Urinary bladder (tissue), 3 donors: ENCODE measurements at regions not wholly inside any gene's neighbourhood (a gene's known extent, or its start where the extent isn't known, plus 50 kb on each side); places are given as distances from the start of the nearest gene placed in this dataset.
"Not testable (repeated sequence)": the region's sequence is repeated elsewhere in the genome, so short reads cannot be mapped to it uniquely, and the experiment has no call there.

Experiments
- DNase-seq: peaks from one replicate; pipeline ENCODE4 v3.0.0-alpha.2; 2015; ENCODE audit errors: extremely low spot score
- H3K27ac ChIP-seq: one replicate; pipeline ENCODE4 v1.5.1; 2013; ENCODE audit warnings: low read depth, mild to moderate bottlenecking, moderate library complexity
- H3K36me3 ChIP-seq: one replicate; pipeline ENCODE4 v1.6.1; 2013; ENCODE audit warnings: mild to moderate bottlenecking, moderate library complexity; ENCODE audit not compliant: insufficient read depth
- H3K4me1 ChIP-seq: one replicate; pipeline ENCODE4 v1.6.1; 2013; ENCODE audit warnings: mild to moderate bottlenecking, moderate library complexity; ENCODE audit not compliant: insufficient read depth
- H3K4me3 ChIP-seq: one replicate; pipeline ENCODE4 v1.5.1; 2013; ENCODE audit warnings: low read depth, low read length
- WGBS: extraction: QIAGEN DNeasy Blood & Tissue Kit; methylation state at CpG from one replicate; pipeline ENCODE4 v1.1.7; 2013; 5-methylcytosine and 5-hydroxymethylcytosine counted together
- donor health status: healthy with polysubstance abuse.
- donor health status: healthy.

- Histone ChIP-seq H3K27ac (no peak overlapping the region), H3K36me3 (no peaks in the 10 kb centered on the region), H3K4me1 (no peaks in the 10 kb centered on the region), H3K4me3 (no peak overlapping the region)
- WGBS: 95% methylated on average over 9 of the region's 9 CpGs
- no peak for DNase-seq
Observed at GRCh38 chr10:118920206-118920605, 109.3 kb upstream of the NANOS1 start.

DNA sequence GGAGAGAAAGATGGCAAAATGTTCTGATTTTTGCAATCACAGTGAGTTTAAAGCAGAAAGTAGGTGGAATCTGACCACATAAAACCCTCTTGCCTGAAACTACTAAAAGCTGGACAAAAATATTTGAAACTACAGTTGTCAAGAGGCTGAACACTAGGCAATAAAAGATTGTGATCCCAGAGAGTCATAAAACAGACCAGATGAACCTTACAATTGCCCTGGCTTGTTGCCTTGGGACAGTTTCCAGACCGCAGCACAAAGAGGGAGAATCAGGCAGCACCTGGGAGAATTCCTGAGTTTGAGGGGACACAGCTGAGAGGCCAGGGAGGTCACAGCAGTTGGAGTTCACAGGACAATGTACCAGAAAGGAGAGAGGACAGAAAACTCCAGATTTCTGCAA is 107.3 kb upstream of the NANOS1 start:
- no peak for DNase-seq
- no peak overlapping the region for H3K4me3 ChIP-seq
- H3K36me3 ChIP-seq: no peaks in the 10 kb centered on the region
- no peak overlapping the region for H3K27ac ChIP-seq
- WGBS: 18% methylated on average over 1 of the region's 1 CpG
- no peaks in the 10 kb centered on the region for H3K4me1 ChIP-seq

- no peak for DNase-seq
- H3K36me3 ChIP-seq: no peaks in the 10 kb centered on the region
- H3K4me3 ChIP-seq: no peak overlapping the region
- WGBS: 91% methylated on average over 2 of the region's 2 CpGs
- H3K4me1 ChIP-seq: no peaks in the 10 kb centered on the region
- H3K27ac ChIP-seq: no peak overlapping the region
Observed at GRCh38 chr10:118922972-118923371, 106.5 kb upstream of the NANOS1 start.

- 67% methylated on average over 3 of the region's 3 CpGs for WGBS
- DNase-seq: no peak
Observed at GRCh38 chr10:118924493-118924892, 105.0 kb upstream of the NANOS1 start.

GRCh38 chr10:118925404-118926071 is 104.0 kb upstream of the NANOS1 start:
- no peaks in the 10 kb centered on the region for H3K36me3 ChIP-seq
- no peaks in the 10 kb centered on the region for H3K4me1 ChIP-seq
- no peak overlapping the region for H3K4me3 ChIP-seq
- 89% methylated on average over 8 of the region's 8 CpGs for WGBS
- no peak overlapping the region for H3K27ac ChIP-seq
- DNase-seq: no peak

More at GRCh38 chr10:118924493-118924892, 105.0 kb upstream of the NANOS1 start:
- H3K27ac ChIP-seq: no peak overlapping the region
- no peak overlapping the region for H3K4me3 ChIP-seq
- no peaks in the 10 kb centered on the region for H3K36me3 ChIP-seq
- no peaks in the 10 kb centered on the region for H3K4me1 ChIP-seq

GRCh38 chr10:118926072-118926417 is 103.5 kb upstream of the NANOS1 start:
- no peak overlapping the region for H3K4me3 ChIP-seq
- no peaks in the 10 kb centered on the region for H3K36me3 ChIP-seq
- H3K27ac ChIP-seq: no peak overlapping the region
- DNase-seq: no peak
- H3K4me1 ChIP-seq: no peaks in the 10 kb centered on the region
- WGBS: 85% methylated on average over 3 of the region's 3 CpGs

DNA sequence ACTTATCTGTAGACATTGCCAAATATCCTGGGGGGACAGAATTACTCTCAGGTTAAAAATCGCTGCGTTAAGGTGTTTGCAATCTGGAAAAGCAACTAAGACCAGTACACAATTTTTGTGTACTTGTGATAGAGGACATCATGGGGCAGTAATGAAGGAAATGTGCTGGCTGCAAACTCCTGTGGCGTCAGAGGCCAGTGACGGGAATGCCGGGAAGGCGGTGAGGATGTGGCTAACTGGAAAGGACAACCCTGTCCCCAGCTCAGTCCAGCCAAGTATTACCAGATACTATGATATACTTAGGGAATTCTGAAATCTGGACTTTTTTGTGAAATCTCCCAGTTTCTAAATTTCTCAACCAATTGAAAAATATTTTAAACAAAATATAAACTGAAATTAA is 103.1 kb upstream of the NANOS1 start:
- 94% methylated on average over 6 of the region's 6 CpGs for WGBS
- H3K27ac ChIP-seq: no peak overlapping the region
- no peak for DNase-seq
- no peaks in the 10 kb centered on the region for H3K4me1 ChIP-seq
- no peaks in the 10 kb centered on the region for H3K36me3 ChIP-seq
- no peak overlapping the region for H3K4me3 ChIP-seq

DNA sequence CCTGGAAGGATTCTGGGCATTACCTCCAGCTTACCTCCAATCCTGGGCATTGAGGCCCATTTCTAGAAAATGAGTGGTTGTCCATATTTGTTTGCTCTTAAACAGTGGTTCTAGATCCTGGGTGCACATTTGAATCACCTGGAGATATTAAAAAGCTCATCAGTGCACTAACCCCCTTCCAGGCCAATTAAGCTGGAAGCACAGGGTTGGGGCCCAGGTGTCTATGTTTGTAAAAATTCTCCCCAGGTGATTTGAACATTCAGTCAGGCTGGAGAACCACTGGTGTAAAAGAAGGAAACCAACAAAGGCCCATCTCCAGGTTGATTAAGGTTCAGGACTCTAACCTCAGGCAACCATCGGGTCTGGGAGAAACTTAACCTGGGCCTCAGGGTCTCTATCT is 102.6 kb upstream of the NANOS1 start:
- WGBS: 95% methylated on average over 1 of the region's 1 CpG
- Histone ChIP-seq H3K4me3 (no peak overlapping the region), H3K36me3 (no peaks in the 10 kb centered on the region), H3K4me1 (no peaks in the 10 kb centered on the region), H3K27ac (no peak overlapping the region)
- no peak for DNase-seq

- DNase-seq: no peak
- 62% methylated on average over 3 of the region's 3 CpGs for WGBS
- H3K27ac ChIP-seq: no peak overlapping the region
- H3K4me1 ChIP-seq: no peaks in the 10 kb centered on the region
- no peak overlapping the region for H3K4me3 ChIP-seq
- H3K36me3 ChIP-seq: no peaks in the 10 kb centered on the region
Observed at GRCh38 chr10:118927321-118927720, 102.2 kb upstream of the NANOS1 start.

- no peak for DNase-seq
- Histone ChIP-seq H3K4me3 (no peak overlapping the region), H3K4me1 (no peaks in the 10 kb centered on the region), H3K27ac (no peak overlapping the region), H3K36me3 (no peaks in the 10 kb centered on the region)
- WGBS: 74% methylated on average over 1 of the region's 1 CpG
Observed at GRCh38 chr10:118930614-118931013, 98.9 kb upstream of the NANOS1 start.

GRCh38 chr10:118931436-118931835 is 98.1 kb upstream of the NANOS1 start:
- DNase-seq: no peak
- Histone ChIP-seq H3K4me3 (no peak overlapping the region), H3K36me3 (no peaks in the 10 kb centered on the region), H3K27ac (no peak overlapping the region), H3K4me1 (no peaks in the 10 kb centered on the region)
- WGBS: 87% methylated on average over 1 of the region's 1 CpG

DNA sequence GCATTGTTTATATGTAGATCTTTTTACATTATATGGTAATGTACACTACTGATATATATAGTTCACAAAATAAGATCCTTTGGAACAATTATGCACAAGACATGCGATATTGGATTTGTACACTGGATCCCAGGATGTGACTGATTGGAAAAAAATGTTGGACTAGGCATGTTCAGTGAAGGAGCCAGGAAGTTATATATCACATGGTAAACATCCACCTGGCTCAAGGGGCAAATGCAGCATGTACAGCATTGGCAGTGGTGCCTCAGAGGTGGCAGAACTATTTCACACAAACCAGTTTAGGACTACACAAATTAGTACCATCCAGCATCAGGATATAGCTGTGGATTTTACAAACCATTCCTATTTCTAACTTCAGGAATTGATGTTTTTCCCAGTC is 97.4 kb upstream of the NANOS1 start:
- H3K4me3 ChIP-seq, H3K36me3 ChIP-seq, DNase-seq, H3K27ac ChIP-seq, H3K4me1 ChIP-seq: not testable (repeated sequence)
- WGBS: 96% methylated on average over 1 of the region's 1 CpG

DNA sequence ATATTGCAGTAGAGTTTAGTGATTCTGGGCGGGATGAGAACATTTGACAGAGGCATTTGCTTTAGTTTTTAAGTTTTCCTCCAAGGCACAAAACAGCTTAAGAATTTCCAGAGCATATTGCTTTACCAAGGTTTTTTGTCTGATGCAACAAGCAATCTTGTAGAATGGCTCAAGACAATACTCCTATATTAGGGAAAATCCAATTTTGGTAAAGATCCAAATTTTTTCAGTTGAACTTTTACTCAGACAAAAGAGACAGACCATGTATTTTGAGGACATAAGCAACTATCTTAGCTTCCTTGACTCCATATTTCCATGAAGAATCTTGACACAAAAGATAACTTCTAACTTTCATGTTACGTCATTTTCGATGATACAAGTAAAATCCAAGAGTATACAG is 92.3 kb upstream of the NANOS1 start:
- H3K27ac ChIP-seq: no peak overlapping the region
- DNase-seq: no peak
- no peak overlapping the region for H3K4me3 ChIP-seq
- WGBS: 88% methylated on average over 3 of the region's 3 CpGs
- no peaks in the 10 kb centered on the region for H3K36me3 ChIP-seq
- H3K4me1 ChIP-seq: no peaks in the 10 kb centered on the region

DNA sequence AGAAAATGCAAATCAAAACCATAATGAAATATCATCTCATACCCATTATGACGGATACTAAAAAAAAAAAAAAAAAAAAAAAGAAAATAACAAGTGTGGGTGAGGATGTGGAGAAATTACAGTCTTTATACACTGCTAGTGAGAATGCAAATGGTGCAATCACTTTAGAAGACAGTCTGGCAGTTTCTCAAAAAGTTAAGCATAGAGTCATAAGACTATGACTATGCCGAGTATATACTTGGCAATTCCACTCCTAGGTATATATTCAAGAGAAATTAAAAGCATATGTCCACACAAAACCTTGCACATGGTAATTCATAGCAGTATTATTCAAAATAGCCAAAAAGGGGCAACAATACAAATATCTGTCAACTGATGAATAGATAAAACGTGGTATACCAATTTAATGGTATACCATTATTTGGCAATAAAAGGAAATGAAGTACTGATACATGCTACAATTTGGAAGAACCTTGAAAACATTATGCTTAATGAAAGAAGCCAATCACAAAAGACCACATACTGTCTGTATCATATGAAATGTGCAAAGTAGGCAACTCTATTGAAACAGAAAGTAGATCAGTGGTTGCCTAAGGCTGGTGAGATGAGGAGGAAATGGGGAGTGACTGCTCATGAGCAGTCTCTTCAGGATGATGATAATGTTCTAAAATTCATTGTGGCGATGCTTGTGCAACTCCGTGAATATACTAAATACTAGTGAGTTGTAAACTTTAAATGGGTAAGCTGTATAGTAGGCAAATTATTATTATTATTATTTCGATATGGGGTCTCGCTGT is 90.1 kb upstream of the NANOS1 start:
- Histone ChIP-seq H3K4me3 (no peak overlapping the region), H3K4me1 (no peaks in the 10 kb centered on the region), H3K36me3 (no peaks in the 10 kb centered on the region), H3K27ac (no peak overlapping the region)
- 83% methylated on average over 7 of the region's 7 CpGs for WGBS
- no peak for DNase-seq
